ENCODE measurements at regions not wholly inside any gene's neighbourhood (a gene's known extent, or its start where the extent isn't known, plus 50 kb on each side); places are given as distances from the start of the nearest gene placed in this dataset.

GRCh38 chr1:114314098-114314497 lies 160.4 kb upstream of the SYT6 start:
- no peak overlapping the region for H3K4me3 ChIP-seq (ENCODE audit: low read length)
- H3K9me3 ChIP-seq (ENCODE audit: control insufficient read depth, low read length): no peaks in the 10 kb centered on the region
- WGBS: 93% methylated on average over 1 of the region's 1 CpG
- ATAC-seq: no peak
- intact Hi-C loops (cut with DNase I): no loop called here
- H3K27me3 ChIP-seq (ENCODE audit: control insufficient read depth, insufficient read depth): no peaks in the 10 kb centered on the region
- no peak for DNase-seq
- H3K27ac ChIP-seq (ENCODE audit: low read length): no peak overlapping the region
- H3K4me1 ChIP-seq (ENCODE audit: control insufficient read depth, insufficient read depth, low read length): peaks cover 2% of the 10 kb centered on the region

GRCh38 chr1:114310695-114311271 lies 157.1 kb upstream of the SYT6 start:
- peak in 1 of 2 donors; percentile 62 for ATAC-seq
- Histone ChIP-seq H3K4me1 (ENCODE audit: control insufficient read depth, insufficient read depth, low read length) (peaks cover 2% of the 10 kb centered on the region), H3K27ac (ENCODE audit: low read length) (no peak overlapping the region), H3K4me3 (ENCODE audit: low read length) (no peak overlapping the region), H3K9me3 (ENCODE audit: control insufficient read depth, low read length) (no peaks in the 10 kb centered on the region), H3K27me3 (ENCODE audit: control insufficient read depth, insufficient read depth) (no peaks in the 10 kb centered on the region)
- WGBS: 20% methylated on average over 3 of the region's 3 CpGs
- intact Hi-C loops (cut with DNase I): no loop called here
- peak in 2 of 3 donors; percentile 16 to 65 for DNase-seq

DNA sequence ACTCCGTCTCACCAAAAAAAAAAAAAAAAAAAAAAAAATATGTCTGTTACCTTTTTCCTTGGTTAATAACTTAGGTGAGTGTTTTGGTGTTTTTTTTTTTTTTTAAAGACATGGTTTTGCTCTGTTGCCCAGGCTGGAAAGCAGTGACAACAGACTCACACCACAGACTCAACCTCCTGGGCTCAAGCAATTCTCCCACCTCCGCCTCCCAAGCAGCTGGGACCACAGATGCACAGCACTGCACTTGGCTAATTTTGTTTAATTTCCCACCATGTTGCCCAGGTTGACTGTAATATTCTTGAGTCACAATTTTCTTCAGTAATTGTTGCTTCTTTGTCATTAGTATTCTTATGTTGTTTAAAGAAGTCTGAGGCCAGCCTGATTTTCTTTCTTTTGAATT lies 149.2 kb upstream of the SYT6 start:
- 93% methylated on average over 2 of the region's 2 CpGs for WGBS
- ATAC-seq: no peak
- intact Hi-C loops (cut with DNase I): no loop called here

GRCh38 chr1:114299331-114299975 lies 145.8 kb upstream of the SYT6 start:
- Histone ChIP-seq H3K27ac (ENCODE audit: low read length) (no peak overlapping the region), H3K9me3 (ENCODE audit: control insufficient read depth, low read length) (no peaks in the 10 kb centered on the region), H3K27me3 (ENCODE audit: control insufficient read depth, insufficient read depth) (no peaks in the 10 kb centered on the region), H3K4me1 (ENCODE audit: control insufficient read depth, insufficient read depth, low read length) (no peaks in the 10 kb centered on the region), H3K4me3 (ENCODE audit: low read length) (no peak overlapping the region)
- DNase-seq (no peak), ATAC-seq (no peak)
- intact Hi-C loops (cut with DNase I): no loop called here
- 47% methylated on average over 9 of the region's 9 CpGs for WGBS

More for the DNA sequence above, 149.2 kb upstream of the SYT6 start:
- H3K27me3 ChIP-seq (ENCODE audit: control insufficient read depth, insufficient read depth): no peaks in the 10 kb centered on the region
- H3K27ac ChIP-seq (ENCODE audit: low read length): no peak overlapping the region
- no peaks in the 10 kb centered on the region for H3K9me3 ChIP-seq (ENCODE audit: control insufficient read depth, low read length)
- DNase-seq: no peak
- H3K4me1 ChIP-seq (ENCODE audit: control insufficient read depth, insufficient read depth, low read length): no peaks in the 10 kb centered on the region
- no peak overlapping the region for H3K4me3 ChIP-seq (ENCODE audit: low read length)

GRCh38 chr1:114298008-114298407 lies 144.3 kb upstream of the SYT6 start:
- intact Hi-C loops (cut with DNase I): no loop called here
- DNase-seq (no peak), ATAC-seq (no peak)
- H3K27ac ChIP-seq (ENCODE audit: low read length): no peak overlapping the region
- WGBS: 89% methylated on average over 12 of the region's 12 CpGs
- no peak overlapping the region for H3K4me3 ChIP-seq (ENCODE audit: low read length)
- H3K4me1 ChIP-seq (ENCODE audit: control insufficient read depth, insufficient read depth, low read length): no peaks in the 10 kb centered on the region
- no peaks in the 10 kb centered on the region for H3K27me3 ChIP-seq (ENCODE audit: control insufficient read depth, insufficient read depth)
- no peaks in the 10 kb centered on the region for H3K9me3 ChIP-seq (ENCODE audit: control insufficient read depth, low read length)

- 86% methylated on average over 4 of the region's 4 CpGs for WGBS
- Histone ChIP-seq H3K4me1 (ENCODE audit: control insufficient read depth, insufficient read depth, low read length) (no peaks in the 10 kb centered on the region), H3K4me3 (ENCODE audit: low read length) (no peak overlapping the region), H3K27me3 (ENCODE audit: control insufficient read depth, insufficient read depth) (no peaks in the 10 kb centered on the region), H3K27ac (ENCODE audit: low read length) (no peak overlapping the region), H3K9me3 (ENCODE audit: control insufficient read depth, low read length) (no peaks in the 10 kb centered on the region)
- ATAC-seq (no peak), DNase-seq (no peak)
- intact Hi-C loops (cut with DNase I): no loop called here
These were observed 142.7 kb upstream of the SYT6 start for GRCh38 chr1:114296413-114296812.

GRCh38 chr1:114295321-114295720 lies 141.7 kb upstream of the SYT6 start:
- Histone ChIP-seq H3K4me3 (ENCODE audit: low read length) (no peak overlapping the region), H3K4me1 (ENCODE audit: control insufficient read depth, insufficient read depth, low read length) (no peaks in the 10 kb centered on the region), H3K27me3 (ENCODE audit: control insufficient read depth, insufficient read depth) (no peaks in the 10 kb centered on the region), H3K27ac (ENCODE audit: low read length) (no peak overlapping the region), H3K9me3 (ENCODE audit: control insufficient read depth, low read length) (no peaks in the 10 kb centered on the region)
- DNase-seq (no peak), ATAC-seq (no peak)
- intact Hi-C loops (cut with DNase I): no loop called here
- WGBS: 49% methylated on average over 6 of the region's 6 CpGs

DNA sequence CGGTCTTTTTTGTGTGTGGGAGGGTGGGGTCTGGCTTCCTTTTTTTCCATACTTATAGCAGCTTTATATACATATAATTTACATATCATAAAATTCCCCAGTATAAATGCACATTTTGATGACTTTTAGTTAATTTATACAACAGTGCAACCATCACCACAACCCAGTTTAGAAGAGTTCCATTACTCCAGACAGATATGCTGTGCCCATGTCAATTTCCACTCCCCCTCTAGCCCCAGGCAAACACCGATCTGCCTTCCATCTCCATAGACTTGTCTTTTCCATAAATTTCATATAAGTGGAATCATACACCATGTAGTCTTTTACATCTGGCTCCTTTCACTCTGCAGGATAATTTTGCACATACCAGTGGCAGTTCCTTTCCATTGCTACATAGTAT lies 139.2 kb upstream of the SYT6 start:
- Histone ChIP-seq H3K9me3 (ENCODE audit: control insufficient read depth, low read length) (no peaks in the 10 kb centered on the region), H3K27ac (ENCODE audit: low read length) (no peak overlapping the region), H3K4me1 (ENCODE audit: control insufficient read depth, insufficient read depth, low read length) (no peaks in the 10 kb centered on the region), H3K4me3 (ENCODE audit: low read length) (no peak overlapping the region), H3K27me3 (ENCODE audit: control insufficient read depth, insufficient read depth) (no peaks in the 10 kb centered on the region)
- WGBS: 94% methylated on average over 2 of the region's 2 CpGs
- intact Hi-C loops (cut with DNase I): no loop called here
- no peak for DNase-seq
- no peak for ATAC-seq

GRCh38 chr1:114292194-114292593 lies 138.5 kb upstream of the SYT6 start:
- no peak for ATAC-seq
- Histone ChIP-seq H3K27me3 (ENCODE audit: control insufficient read depth, insufficient read depth) (no peaks in the 10 kb centered on the region), H3K27ac (ENCODE audit: low read length) (no peak overlapping the region), H3K4me3 (ENCODE audit: low read length) (no peak overlapping the region), H3K4me1 (ENCODE audit: control insufficient read depth, insufficient read depth, low read length) (no peaks in the 10 kb centered on the region), H3K9me3 (ENCODE audit: control insufficient read depth, low read length) (no peaks in the 10 kb centered on the region)
- intact Hi-C loops (cut with DNase I): no loop called here
- 90% methylated on average over 5 of the region's 5 CpGs for WGBS
- DNase-seq: no peak

GRCh38 chr1:114290776-114291175 lies 137.1 kb upstream of the SYT6 start:
- Histone ChIP-seq H3K27me3 (ENCODE audit: control insufficient read depth, insufficient read depth) (no peaks in the 10 kb centered on the region), H3K4me3 (ENCODE audit: low read length) (no peak overlapping the region), H3K4me1 (ENCODE audit: control insufficient read depth, insufficient read depth, low read length) (no peaks in the 10 kb centered on the region), H3K9me3 (ENCODE audit: control insufficient read depth, low read length) (no peaks in the 10 kb centered on the region), H3K27ac (ENCODE audit: low read length) (no peak overlapping the region)
- WGBS: 77% methylated on average over 2 of the region's 2 CpGs
- ATAC-seq: no peak
- DNase-seq: no peak
- intact Hi-C loops (cut with DNase I): no loop called here

GRCh38 chr1:114290341-114290740 lies 136.7 kb upstream of the SYT6 start:
- no peaks in the 10 kb centered on the region for H3K4me1 ChIP-seq (ENCODE audit: control insufficient read depth, insufficient read depth, low read length)
- intact Hi-C loops (cut with DNase I): no loop called here
- DNase-seq: no peak
- H3K9me3 ChIP-seq (ENCODE audit: control insufficient read depth, low read length): no peaks in the 10 kb centered on the region
- H3K27ac ChIP-seq (ENCODE audit: low read length): no peak overlapping the region
- WGBS: 73% methylated on average over 4 of the region's 4 CpGs
- no peak for ATAC-seq
- no peaks in the 10 kb centered on the region for H3K27me3 ChIP-seq (ENCODE audit: control insufficient read depth, insufficient read depth)
- no peak overlapping the region for H3K4me3 ChIP-seq (ENCODE audit: low read length)

- Histone ChIP-seq H3K27ac (ENCODE audit: low read length) (no peak overlapping the region), H3K4me1 (ENCODE audit: control insufficient read depth, insufficient read depth, low read length) (no peaks in the 10 kb centered on the region), H3K4me3 (ENCODE audit: low read length) (no peak overlapping the region), H3K27me3 (ENCODE audit: control insufficient read depth, insufficient read depth) (no peaks in the 10 kb centered on the region), H3K9me3 (ENCODE audit: control insufficient read depth, low read length) (no peaks in the 10 kb centered on the region)
- DNase-seq (no peak), ATAC-seq (no peak)
- 67% methylated on average over 8 of the region's 8 CpGs for WGBS
- intact Hi-C loops (cut with DNase I): no loop called here
These were observed 136.2 kb upstream of the SYT6 start for GRCh38 chr1:114289824-114290223.
